ENCODE measurements at regions not wholly inside any gene's neighbourhood (a gene's known extent, or its start where the extent isn't known, plus 50 kb on each side); places are given as distances from the start of the nearest gene placed in this dataset.

- H3K79me2 ChIP-seq (ENCODE audit: insufficient read depth, low read length), result no peaks in the 10 kb centered on the region
- no peaks in the 10 kb centered on the region for H3K36me3 ChIP-seq (ENCODE audit: insufficient read depth, low read length)
- H2AFZ ChIP-seq (ENCODE audit: low read length), result no peak overlapping the region
- TF ChIP-seq EZH2phosphoT487 (IDR thresholded peaks at IDR 0.05; ENCODE audit: borderline replicate concordance), result no peak
- no peak for TF ChIP-seq CTCF (conservative IDR thresholded peaks at IDR 0.05; ENCODE audit: low read length)
- H4K20me1 ChIP-seq (ENCODE audit: insufficient read depth, low read length, poor library complexity, severe bottlenecking), result no peaks in the 10 kb centered on the region
- H3K27me3 ChIP-seq (ENCODE audit: insufficient read depth, low read length, poor library complexity, severe bottlenecking), result no peaks in the 10 kb centered on the region
- H3K4me3 ChIP-seq (ENCODE audit: low read length, poor library complexity, severe bottlenecking), result no peak overlapping the region
- H3K4me1 ChIP-seq (ENCODE audit: insufficient read depth, low read length, poor library complexity, severe bottlenecking), result peaks cover 29% of the 10 kb centered on the region
- no peaks in the 10 kb centered on the region for H3F3A ChIP-seq (ENCODE audit: low read depth)
- peak overlapping the region; percentile 0 for H3K4me2 ChIP-seq (ENCODE audit: low read depth, low read length, poor library complexity, severe bottlenecking)
- no peaks in the 10 kb centered on the region; the same call in 1 of the 2 replicates for H3K9me3 ChIP-seq (ENCODE audit: insufficient read depth, low read depth, low read length)
- H3K9me2 ChIP-seq (replicated peaks; ENCODE audit: low read depth, low read length), result no peaks in the 10 kb centered on the region
- H3K9ac ChIP-seq (ENCODE audit: low read depth, low read length, poor library complexity, severe bottlenecking), result no peak overlapping the region
Measured at GRCh38 chr2:7888876-7889275, 793.0 kb upstream of the ID2 start.

- Histone ChIP-seq H3F3A (ENCODE audit: low read depth) (no peaks in the 10 kb centered on the region), H3K36me3 (ENCODE audit: insufficient read depth, low read length) (no peaks in the 10 kb centered on the region), H3K9me2 (replicated peaks; ENCODE audit: low read depth, low read length) (no peaks in the 10 kb centered on the region), H3K27me3 (ENCODE audit: insufficient read depth, low read length, poor library complexity, severe bottlenecking) (no peaks in the 10 kb centered on the region), H3K4me2 (ENCODE audit: low read depth, low read length, poor library complexity, severe bottlenecking) (no peak overlapping the region), H3K4me3 (ENCODE audit: low read length, poor library complexity, severe bottlenecking) (no peak overlapping the region), H3K9ac (ENCODE audit: low read depth, low read length, poor library complexity, severe bottlenecking) (no peak overlapping the region), H3K4me1 (ENCODE audit: insufficient read depth, low read length, poor library complexity, severe bottlenecking) (peaks cover 35% of the 10 kb centered on the region), H4K20me1 (ENCODE audit: insufficient read depth, low read length, poor library complexity, severe bottlenecking) (no peaks in the 10 kb centered on the region), H3K9me3 (ENCODE audit: insufficient read depth, low read depth, low read length) (no peaks in the 10 kb centered on the region; the same call in 1 of the 2 replicates), H2AFZ (ENCODE audit: low read length) (no peak overlapping the region), H3K79me2 (ENCODE audit: insufficient read depth, low read length) (no peaks in the 10 kb centered on the region)
- TF ChIP-seq EZH2phosphoT487 (IDR thresholded peaks at IDR 0.05; ENCODE audit: borderline replicate concordance) (no peak), CTCF (conservative IDR thresholded peaks at IDR 0.05; ENCODE audit: low read length) (no peak)
Measured at GRCh38 chr2:7891312-7891711, 790.5 kb upstream of the ID2 start.

- Histone ChIP-seq H3K4me3 (ENCODE audit: low read length, poor library complexity, severe bottlenecking) (no peak overlapping the region), H3K4me1 (ENCODE audit: insufficient read depth, low read length, poor library complexity, severe bottlenecking) (peaks cover 47% of the 10 kb centered on the region), H3K9me2 (replicated peaks; ENCODE audit: low read depth, low read length) (no peaks in the 10 kb centered on the region), H3K79me2 (ENCODE audit: insufficient read depth, low read length) (no peaks in the 10 kb centered on the region), H2AFZ (ENCODE audit: low read length) (no peak overlapping the region), H3K9me3 (ENCODE audit: insufficient read depth, low read depth, low read length) (no peaks in the 10 kb centered on the region; the same call in 1 of the 2 replicates), H3F3A (ENCODE audit: low read depth) (peaks cover 4% of the 10 kb centered on the region; the same call in 1 of the 2 replicates), H3K9ac (ENCODE audit: low read depth, low read length, poor library complexity, severe bottlenecking) (no peak overlapping the region), H3K27me3 (ENCODE audit: insufficient read depth, low read length, poor library complexity, severe bottlenecking) (no peaks in the 10 kb centered on the region), H3K4me2 (ENCODE audit: low read depth, low read length, poor library complexity, severe bottlenecking) (no peak overlapping the region), H3K36me3 (ENCODE audit: insufficient read depth, low read length) (no peaks in the 10 kb centered on the region), H4K20me1 (ENCODE audit: insufficient read depth, low read length, poor library complexity, severe bottlenecking) (no peaks in the 10 kb centered on the region)
- TF ChIP-seq EZH2phosphoT487 (IDR thresholded peaks at IDR 0.05; ENCODE audit: borderline replicate concordance) (no peak), CTCF (conservative IDR thresholded peaks at IDR 0.05; ENCODE audit: low read length) (no peak)
Measured at GRCh38 chr2:7895289-7895688, 786.6 kb upstream of the ID2 start.

Measured in Loucy (cell line).